Esophagus muscularis mucosa (tissue), 3 donors: ENCODE measurements at regions not wholly inside any gene's neighbourhood (a gene's known extent, or its start where the extent isn't known, plus 50 kb on each side); places are given as distances from the start of the nearest gene placed in this dataset.

Experiments
- CTCF ChIP-seq, 3 experiments: fragments of 200-600 bp in 2 of 3; fragments of 450-650 bp in 1 of 3; sonication (generic) in 2 of 3; IDR thresholded peaks; one replicate each; pipeline ENCODE4 v1.5.1; 2017 to 2019; ENCODE audit warnings: antibody characterized with exemption in 3 of 3, mild to moderate bottlenecking in 2 of 3, moderate library complexity in 1 of 3
- POLR2A ChIP-seq: fragments of 450-650 bp; IDR thresholded peaks from one replicate; pipeline ENCODE4 v1.6.1; 2017; ENCODE audit warnings: antibody characterized with exemption, moderate library complexity, mild to moderate bottlenecking, low read depth
- POLR2AphosphoS5 ChIP-seq, 2 donors: sonication (generic); formaldehyde crosslinking; IDR thresholded peaks; one replicate each; pipeline ENCODE4 v1.6.1; 2017; ENCODE audit warnings: antibody characterized with exemption in 2 of 2

- TF ChIP-seq POLR2AphosphoS5 (IDR thresholded peaks at IDR 0.05) = no peak
- no peak for TF ChIP-seq CTCF (IDR thresholded peaks at IDR 0.05)
- no peak for TF ChIP-seq POLR2A
These were observed 382.3 kb upstream of the LRRC7 start for GRCh38 chr1:69185378-69185777.
